Stimulated activated naive B cell treated with anti-CD40 and anti-IgM and Interleukin-4, amounts not matched to agents 10 μg/mL and 1 μg/mL and 100 μg/mL, for 72 hours (primary cell): ENCODE measurements at regions not wholly inside any gene's neighbourhood (a gene's known extent, or its start where the extent isn't known, plus 50 kb on each side); places are given as distances from the start of the nearest gene placed in this dataset.
"Not testable (repeated sequence)": the region's sequence is repeated elsewhere in the genome, so short reads cannot be mapped to it uniquely, and the experiment has no call there.

Source experiments
- ATAC-seq, 2 donors: fragments of 150-1000 bp; cut with Tn5 transposase; replicated peaks; 2 replicates each; pipeline ENCODE4 v1.10.0; 2021; ENCODE audit warnings: moderate library complexity in 1 of 2
- DNase-seq: peaks from one replicate; pipeline ENCODE4 v3.0.0; 2021
- H3K27ac Mint-ChIP-seq: one replicate; pipeline ENCODE4 v1.8.0; 2022; ENCODE audit warnings: mild to moderate bottlenecking, mixed read lengths
- H3K27me3 Mint-ChIP-seq, 2 donors: one replicate each; pipeline ENCODE4 v1.8.0; 2022; ENCODE audit warnings: mixed read lengths in 2 of 2
- H3K36me3 Mint-ChIP-seq, 2 donors: one replicate each; pipeline ENCODE4 v1.8.0; 2022; ENCODE audit warnings: mixed read lengths in 2 of 2, mild to moderate bottlenecking in 1 of 2
- H3K4me1 Mint-ChIP-seq, 2 donors: one replicate each; pipeline ENCODE4 v1.8.0; 2022; ENCODE audit warnings: mixed read lengths in 2 of 2, mild to moderate bottlenecking in 1 of 2
- H3K4me3 Mint-ChIP-seq, 2 donors: one replicate each; pipeline ENCODE4 v1.8.0; 2022; ENCODE audit warnings: mild to moderate bottlenecking in 2 of 2, mixed read lengths in 2 of 2, moderate library complexity in 1 of 2
- H3K9me3 Mint-ChIP-seq, 2 donors: one replicate each; pipeline ENCODE4 v1.8.0; 2022; ENCODE audit warnings: mixed read lengths in 2 of 2, mild to moderate bottlenecking in 1 of 2

DNA sequence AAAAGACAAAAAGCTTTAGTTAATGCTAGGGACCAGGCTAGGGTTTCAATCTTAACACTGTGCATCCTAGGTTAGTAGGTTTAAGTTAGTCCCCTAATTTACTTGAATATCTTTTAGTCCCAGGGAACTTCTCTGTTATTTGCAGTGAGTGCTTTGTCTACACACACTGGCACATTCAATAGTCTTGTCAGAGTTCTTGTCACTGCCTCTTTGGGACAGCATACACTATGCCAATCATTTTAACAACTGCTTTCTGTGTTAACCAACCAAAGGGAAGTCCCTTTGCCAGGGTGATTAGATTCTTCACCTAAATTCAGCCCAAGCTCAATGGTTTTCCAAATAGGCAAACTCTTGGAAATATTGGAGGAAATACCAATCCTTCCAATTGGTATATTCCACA lies 221.8 kb upstream of the IGFBP7 start:
- DNase-seq (no peak), ATAC-seq (no peak)
- H3K4me3 Mint-ChIP-seq = no peak overlapping the region
- H3K9me3 Mint-ChIP-seq = no peaks in the 10 kb centered on the region
- H3K27me3 Mint-ChIP-seq = peaks cover 0 to 4% of the 10 kb centered on the region in 2 donors
- no peaks in the 10 kb centered on the region for H3K4me1 Mint-ChIP-seq
- H3K27ac Mint-ChIP-seq = no peak overlapping the region
- no peaks in the 10 kb centered on the region for H3K36me3 Mint-ChIP-seq

DNA sequence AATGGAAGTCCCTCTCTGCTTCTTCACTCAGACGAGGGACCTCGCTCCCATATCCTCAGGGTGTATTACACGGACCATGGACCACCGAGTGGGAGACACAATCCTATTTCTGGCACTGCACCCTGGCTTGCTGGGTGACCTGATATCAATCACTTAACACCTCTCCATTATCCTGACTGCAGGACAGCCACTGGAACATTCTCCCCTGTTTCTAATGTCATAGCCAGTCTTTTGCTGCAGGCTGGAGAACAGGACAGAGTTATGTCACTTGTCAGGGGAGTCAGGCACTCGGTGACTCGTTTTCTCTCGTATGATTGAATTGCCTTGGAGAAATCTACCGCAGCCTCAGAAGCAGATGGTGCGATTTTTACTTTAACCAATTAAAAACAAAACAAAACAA lies 219.1 kb upstream of the IGFBP7 start:
- Mint-ChIP-seq H3K4me1 (no peaks in the 10 kb centered on the region), H3K27me3 (no peaks in the 10 kb centered on the region), H3K27ac (no peak overlapping the region), H3K4me3 (no peak overlapping the region), H3K9me3 (no peaks in the 10 kb centered on the region), H3K36me3 (no peaks in the 10 kb centered on the region)
- DNase-seq (no peak), ATAC-seq (no peak)

DNA sequence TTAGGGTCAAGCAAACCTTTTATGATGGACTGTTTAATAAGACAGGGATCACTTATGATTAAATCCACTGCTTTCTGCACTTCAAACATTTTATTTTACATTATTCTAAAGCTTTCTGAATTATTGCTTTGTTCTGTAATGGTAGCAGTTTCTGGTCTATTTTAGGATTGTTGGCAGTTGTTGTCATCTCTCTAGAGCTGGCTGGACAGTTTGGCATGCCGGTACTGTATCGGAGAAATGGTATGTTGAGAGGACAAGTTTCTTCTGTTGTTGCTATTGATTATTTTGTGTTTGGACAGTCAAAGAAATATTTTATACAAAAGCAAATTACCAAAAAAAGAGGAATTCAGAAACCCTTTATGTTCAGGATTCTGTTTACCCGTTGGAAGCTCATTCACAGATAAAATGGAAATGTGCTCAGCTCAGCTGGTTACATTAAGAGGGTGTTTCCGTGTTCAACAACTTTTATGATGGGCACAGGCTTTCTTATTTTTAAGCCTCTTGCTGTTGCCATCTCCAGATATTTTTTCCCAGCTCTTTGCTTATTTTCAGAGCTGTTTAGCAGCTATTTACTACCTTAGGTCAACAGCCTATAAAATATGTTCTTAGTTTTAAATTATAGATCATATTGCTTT lies 214.6 kb upstream of the IGFBP7 start:
- no peak for DNase-seq
- Mint-ChIP-seq H3K27me3 (no peaks in the 10 kb centered on the region), H3K27ac (no peak overlapping the region), H3K4me3 (no peak overlapping the region), H3K36me3 (no peaks in the 10 kb centered on the region), H3K4me1 (no peaks in the 10 kb centered on the region), H3K9me3 (no peaks in the 10 kb centered on the region)
- no peak for ATAC-seq

DNA sequence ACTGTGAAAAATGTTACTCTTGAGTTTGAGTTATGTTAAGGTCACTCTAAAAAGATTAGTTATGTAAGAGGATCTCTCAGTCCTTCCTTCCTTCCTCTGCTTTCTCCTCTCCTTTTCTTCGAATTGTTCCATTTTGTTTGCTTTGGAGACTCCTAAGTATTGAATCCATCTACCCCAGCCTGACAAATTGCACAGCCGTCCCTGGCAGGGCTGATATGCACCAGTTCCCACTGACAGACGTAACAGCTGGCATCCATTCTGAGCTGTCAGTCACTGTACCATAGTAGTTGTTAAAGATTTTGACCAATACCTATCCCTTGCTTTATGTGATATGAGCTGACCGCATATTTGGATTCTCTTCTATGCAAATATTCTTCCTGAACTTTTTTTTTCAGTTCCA lies 210.7 kb upstream of the IGFBP7 start:
- Mint-ChIP-seq H3K27ac (no peak overlapping the region), H3K9me3 (no peaks in the 10 kb centered on the region), H3K27me3 (no peaks in the 10 kb centered on the region), H3K4me3 (no peak overlapping the region), H3K36me3 (no peaks in the 10 kb centered on the region), H3K4me1 (no peaks in the 10 kb centered on the region)
- ATAC-seq (no peak), DNase-seq (no peak)

DNA sequence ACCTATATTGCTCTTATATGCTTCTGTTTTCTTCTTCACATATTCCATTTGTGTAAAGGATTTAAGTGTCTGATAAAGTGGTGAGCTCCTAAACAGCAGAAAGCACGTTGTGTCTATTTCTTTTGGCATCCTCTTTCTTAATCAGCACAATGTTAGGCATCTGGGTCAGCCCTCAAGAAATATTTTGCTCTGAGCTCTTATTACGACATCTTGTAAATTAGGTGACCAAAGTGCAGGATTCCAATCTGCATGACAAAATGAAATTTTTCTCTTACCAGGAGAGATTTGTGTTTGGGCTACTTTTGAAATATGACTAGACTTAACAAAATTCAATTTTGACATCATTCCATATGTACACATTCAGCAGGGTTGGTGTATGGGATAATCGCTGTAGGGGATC lies 210.0 kb upstream of the IGFBP7 start:
- Mint-ChIP-seq H3K27ac (no peak overlapping the region), H3K4me1 (no peaks in the 10 kb centered on the region), H3K27me3 (no peaks in the 10 kb centered on the region), H3K36me3 (no peaks in the 10 kb centered on the region), H3K9me3 (no peaks in the 10 kb centered on the region), H3K4me3 (no peak overlapping the region)
- no peak for ATAC-seq
- no peak for DNase-seq

DNA sequence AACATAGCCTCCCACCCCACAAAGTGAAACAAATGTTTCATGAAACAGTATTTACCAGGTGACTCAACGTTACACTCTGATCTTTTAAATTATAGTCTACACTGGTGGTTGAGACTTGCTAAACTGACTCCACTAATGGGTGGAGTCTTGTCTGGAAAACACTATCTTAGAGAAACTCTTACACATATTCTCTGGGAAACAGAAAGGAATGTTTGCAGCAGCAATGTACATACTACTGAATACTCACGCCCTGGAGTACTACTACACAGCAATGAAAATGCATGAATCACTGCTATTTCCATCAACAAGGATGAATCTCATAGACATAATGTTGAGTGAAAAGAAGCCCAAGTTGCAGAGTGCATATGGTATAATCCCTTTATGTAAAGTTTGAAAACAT lies 208.5 kb upstream of the IGFBP7 start:
- Mint-ChIP-seq H3K4me3 (no peak overlapping the region), H3K9me3 (no peaks in the 10 kb centered on the region), H3K36me3 (no peaks in the 10 kb centered on the region), H3K27me3 (no peaks in the 10 kb centered on the region), H3K27ac (no peak overlapping the region), H3K4me1 (no peaks in the 10 kb centered on the region)
- DNase-seq = no peak
- no peak for ATAC-seq

DNA sequence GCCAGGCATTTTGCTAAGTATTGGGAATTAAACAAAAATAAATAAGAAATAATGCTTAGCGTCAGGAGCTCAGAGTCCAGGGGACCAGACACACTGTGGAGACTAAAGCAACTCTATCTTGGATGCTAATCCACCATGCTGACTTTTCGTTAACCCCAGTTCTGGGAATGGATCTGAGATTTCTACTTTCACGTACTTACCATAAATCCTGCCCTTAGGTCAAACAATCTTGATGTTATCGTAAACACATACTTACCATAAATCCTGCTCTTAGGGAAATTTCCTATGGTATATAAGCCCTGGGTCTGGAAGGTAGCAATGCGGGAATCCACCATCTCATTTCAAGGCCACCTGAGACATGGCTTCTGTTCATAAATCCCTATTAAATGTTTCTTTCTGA lies 204.5 kb upstream of the IGFBP7 start:
- H3K27me3 Mint-ChIP-seq = peaks cover 0 to 6% of the 10 kb centered on the region in 2 donors
- no peak overlapping the region for H3K4me3 Mint-ChIP-seq
- H3K36me3 Mint-ChIP-seq = no peaks in the 10 kb centered on the region
- DNase-seq (no peak), ATAC-seq (no peak)
- H3K9me3 Mint-ChIP-seq = peaks cover 3% of the 10 kb centered on the region in 2 donors
- H3K27ac Mint-ChIP-seq = no peak overlapping the region
- H3K4me1 Mint-ChIP-seq = no peaks in the 10 kb centered on the region

DNA sequence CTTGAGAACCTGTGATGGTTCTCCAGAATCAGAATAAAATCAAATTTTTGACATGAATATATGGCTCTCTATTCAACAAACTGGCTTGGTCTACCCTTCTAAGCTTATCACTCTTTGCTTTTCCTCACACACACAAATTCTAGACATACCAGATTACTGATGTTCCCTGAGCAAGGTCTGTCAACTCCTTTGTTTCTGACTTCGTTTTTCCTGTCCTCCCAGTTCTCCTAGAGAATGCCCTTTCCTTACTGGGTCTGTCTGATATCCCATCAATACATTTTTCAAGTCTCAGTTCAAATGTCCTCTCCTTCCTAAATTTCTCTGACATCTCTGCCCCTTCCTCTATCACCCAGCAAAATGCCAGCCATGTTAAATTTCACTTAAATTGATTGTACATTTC lies 202.1 kb upstream of the IGFBP7 start:
- Mint-ChIP-seq H3K27me3 (peaks cover 0 to 6% of the 10 kb centered on the region in 2 donors), H3K27ac (no peak overlapping the region), H3K36me3 (no peaks in the 10 kb centered on the region), H3K4me1 (no peaks in the 10 kb centered on the region), H3K9me3 (peaks cover 3 to 5% of the 10 kb centered on the region in 2 donors), H3K4me3 (no peak overlapping the region)
- DNase-seq (no peak), ATAC-seq (no peak)

DNA sequence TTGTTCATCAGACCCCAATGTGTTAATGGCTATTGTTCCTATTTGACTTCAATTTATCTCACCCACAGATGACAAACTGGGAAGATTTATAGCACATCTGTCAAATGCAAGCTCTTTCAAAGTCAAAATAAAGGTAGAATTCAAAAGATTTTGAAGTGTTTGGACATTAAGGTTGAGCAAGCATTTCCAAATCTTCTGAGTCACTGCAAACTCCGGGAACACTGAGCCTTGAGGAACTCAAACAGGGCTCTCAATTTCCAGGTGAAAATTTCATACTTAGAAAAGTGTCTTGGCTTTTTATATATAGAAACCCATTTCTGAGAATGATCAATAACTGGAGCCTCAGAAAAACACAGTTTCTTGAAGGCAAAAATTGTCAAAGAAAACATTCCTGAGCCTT lies 199.5 kb upstream of the IGFBP7 start:
- ATAC-seq = no peak
- H3K4me1 Mint-ChIP-seq = no peaks in the 10 kb centered on the region
- H3K4me3 Mint-ChIP-seq = no peak overlapping the region
- H3K27ac Mint-ChIP-seq = no peak overlapping the region
- DNase-seq = no peak
- H3K36me3 Mint-ChIP-seq = no peaks in the 10 kb centered on the region
- H3K27me3 Mint-ChIP-seq = peaks cover 5 to 15% of the 10 kb centered on the region in 2 donors
- H3K9me3 Mint-ChIP-seq = peaks cover 3 to 7% of the 10 kb centered on the region in 2 donors

DNA sequence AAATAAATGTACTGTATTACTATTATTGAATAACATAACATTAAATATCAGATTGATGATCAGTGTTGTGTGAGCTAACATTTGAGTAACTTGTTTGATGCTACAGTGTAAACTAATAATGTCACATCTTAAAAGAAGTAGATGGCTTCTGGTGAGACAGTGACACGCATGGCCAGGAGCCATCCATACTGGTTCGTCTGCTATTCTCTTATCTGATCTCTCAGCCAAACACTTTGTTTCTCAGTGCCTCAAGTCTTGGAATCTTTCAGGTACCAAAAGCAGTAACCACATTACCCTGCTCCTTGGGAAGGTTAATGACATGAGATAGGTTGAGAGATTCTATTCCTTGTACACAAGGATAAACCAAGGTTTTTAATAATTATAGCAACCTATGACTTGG lies 198.1 kb upstream of the IGFBP7 start:
- no peaks in the 10 kb centered on the region for H3K36me3 Mint-ChIP-seq
- peaks cover 5 to 15% of the 10 kb centered on the region in 2 donors for H3K27me3 Mint-ChIP-seq
- no peak overlapping the region for H3K27ac Mint-ChIP-seq
- H3K4me1 Mint-ChIP-seq = no peaks in the 10 kb centered on the region
- ATAC-seq (no peak), DNase-seq (no peak)
- no peak overlapping the region for H3K4me3 Mint-ChIP-seq
- H3K9me3 Mint-ChIP-seq = peaks cover 3 to 7% of the 10 kb centered on the region in 2 donors

DNA sequence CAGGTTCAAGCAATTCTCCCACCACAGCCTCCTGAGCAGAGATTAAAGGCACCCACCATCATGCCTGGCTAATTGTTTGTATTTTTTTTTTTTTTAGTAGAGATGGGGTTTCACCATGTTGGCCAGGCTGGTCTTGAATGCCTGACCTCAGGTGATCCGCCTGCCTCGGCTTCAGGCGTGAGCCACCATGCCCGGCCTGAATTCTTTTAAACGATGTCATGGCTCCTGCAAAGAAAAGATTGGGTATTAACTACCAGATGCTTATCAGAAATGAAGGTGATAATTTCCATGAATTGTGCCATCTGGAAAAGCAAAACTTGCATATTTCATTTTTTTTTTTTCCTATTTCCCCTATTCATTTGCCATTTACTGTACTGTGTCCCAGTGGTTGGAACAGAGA lies 195.7 kb upstream of the IGFBP7 start:
- Mint-ChIP-seq H3K9me3 (peaks cover 5 to 8% of the 10 kb centered on the region in 2 donors), H3K36me3 (no peaks in the 10 kb centered on the region), H3K4me1 (no peaks in the 10 kb centered on the region), H3K27me3 (peaks cover 5 to 9% of the 10 kb centered on the region in 2 donors), H3K4me3 (no peak overlapping the region), H3K27ac (no peak overlapping the region)
- DNase-seq = no peak
- no peak for ATAC-seq

DNA sequence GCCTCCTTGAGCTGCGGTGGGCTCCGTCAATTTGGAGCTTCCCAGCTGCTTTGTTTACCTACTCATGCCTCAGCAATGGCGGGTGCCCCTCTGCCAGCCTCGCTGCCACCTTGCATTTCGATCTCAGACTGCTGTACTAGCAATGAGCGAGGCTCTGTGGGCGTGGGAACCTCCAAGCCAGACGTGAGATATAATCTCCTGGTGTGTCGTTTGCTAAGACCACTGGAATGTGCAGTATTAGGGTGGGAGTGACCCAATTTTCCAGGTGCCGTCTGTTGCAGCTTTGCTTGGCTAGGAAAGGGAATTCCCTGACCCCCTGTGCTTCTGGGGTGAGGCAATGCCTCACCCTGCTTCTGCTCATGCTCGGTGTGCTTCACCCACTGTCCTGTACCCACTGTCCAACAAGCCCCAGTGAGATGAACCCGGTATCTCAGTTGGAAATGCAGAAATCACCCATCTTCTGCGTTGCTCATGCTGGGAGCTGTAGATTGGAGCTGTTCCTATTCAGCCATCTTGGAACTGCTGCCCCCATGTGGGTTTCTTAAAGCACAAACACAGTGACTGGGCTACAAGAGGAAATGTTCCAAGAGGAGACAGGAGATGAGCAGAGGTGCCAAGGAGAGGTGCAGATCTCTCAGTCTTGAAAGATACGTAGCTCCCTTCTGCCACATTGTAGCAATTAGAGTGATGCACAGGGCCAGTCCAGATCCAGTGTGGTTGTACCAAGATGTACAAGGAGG lies 193.0 kb upstream of the IGFBP7 start:
- DNase-seq (no peak), ATAC-seq (no peak)
- Mint-ChIP-seq H3K9me3 (peaks cover 5 to 12% of the 10 kb centered on the region in 2 donors), H3K36me3 (no peaks in the 10 kb centered on the region), H3K27me3 (peaks cover 5 to 9% of the 10 kb centered on the region in 2 donors), H3K4me3 (no peak overlapping the region), H3K4me1 (no peaks in the 10 kb centered on the region), H3K27ac (no peak overlapping the region)

DNA sequence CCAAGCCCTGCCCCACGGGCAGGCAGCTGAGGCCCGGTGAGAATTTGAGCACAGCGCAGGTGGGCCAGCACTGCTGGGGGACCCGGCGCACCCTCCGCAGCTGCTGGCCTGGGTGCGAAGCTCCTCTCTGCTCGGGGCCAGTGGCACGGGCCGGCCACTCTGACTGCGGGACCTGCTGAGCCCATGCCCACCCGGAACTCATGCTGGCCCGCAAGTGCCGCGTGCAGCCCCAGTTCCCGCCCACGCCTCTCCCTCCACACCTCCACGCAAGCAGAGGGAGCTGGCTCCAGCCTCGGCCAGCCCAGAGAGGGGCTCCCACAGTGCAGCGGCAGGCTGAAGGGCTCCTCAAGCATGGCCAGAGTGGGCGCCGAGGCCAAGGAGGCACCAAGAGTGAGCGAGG lies 190.1 kb upstream of the IGFBP7 start:
- not testable (repeated sequence) for H3K9me3 Mint-ChIP-seq, H3K27ac Mint-ChIP-seq, H3K27me3 Mint-ChIP-seq, H3K4me3 Mint-ChIP-seq, H3K4me1 Mint-ChIP-seq, DNase-seq, ATAC-seq, H3K36me3 Mint-ChIP-seq

DNA sequence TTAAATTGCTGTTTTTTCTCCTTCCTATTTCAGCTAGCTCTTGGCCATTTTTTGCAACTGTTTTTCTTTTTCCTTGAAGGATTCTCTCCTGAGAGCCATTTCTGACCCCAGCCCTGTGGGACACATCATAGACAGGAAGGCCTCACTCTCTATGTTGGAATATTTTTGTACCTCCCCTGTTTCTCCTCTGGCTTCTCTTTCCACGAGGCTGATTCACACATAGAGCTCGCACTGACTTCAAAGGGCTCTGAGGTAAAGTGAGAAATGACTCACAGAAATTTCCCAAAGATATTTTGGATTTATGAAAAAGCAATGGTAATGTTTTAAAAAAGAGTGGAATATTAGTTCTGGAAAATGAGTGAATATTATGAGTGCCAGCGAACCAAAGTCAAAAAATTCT lies 181.7 kb upstream of the IGFBP7 start:
- Mint-ChIP-seq H3K9me3 (peaks cover 0 to 1% of the 10 kb centered on the region in 2 donors), H3K27ac (no peak overlapping the region), H3K4me3 (no peak overlapping the region), H3K4me1 (no peaks in the 10 kb centered on the region), H3K27me3 (no peaks in the 10 kb centered on the region), H3K36me3 (no peaks in the 10 kb centered on the region)
- DNase-seq (no peak), ATAC-seq (no peak)
